Activated CD4-positive, alpha-beta T cell treated with anti-CD3 and anti-CD28 coated beads, Interleukin-2, Interleukin-4, amounts not matched to agents 100 ng/mL and 50 ng/mL, durations not matched to agents 16 hours and 8 hours (primary cell): ENCODE measurements at regions not wholly inside any gene's neighbourhood (a gene's known extent, or its start where the extent isn't known, plus 50 kb on each side); places are given as distances from the start of the nearest gene placed in this dataset.
"Not testable (repeated sequence)": the region's sequence is repeated elsewhere in the genome, so short reads cannot be mapped to it uniquely, and the experiment has no call there.

ENCODE experiments used
- DNase-seq: peaks from one replicate; pipeline ENCODE4 v3.0.0-alpha.2; 2020; ENCODE audit warnings: low spot score

DNA sequence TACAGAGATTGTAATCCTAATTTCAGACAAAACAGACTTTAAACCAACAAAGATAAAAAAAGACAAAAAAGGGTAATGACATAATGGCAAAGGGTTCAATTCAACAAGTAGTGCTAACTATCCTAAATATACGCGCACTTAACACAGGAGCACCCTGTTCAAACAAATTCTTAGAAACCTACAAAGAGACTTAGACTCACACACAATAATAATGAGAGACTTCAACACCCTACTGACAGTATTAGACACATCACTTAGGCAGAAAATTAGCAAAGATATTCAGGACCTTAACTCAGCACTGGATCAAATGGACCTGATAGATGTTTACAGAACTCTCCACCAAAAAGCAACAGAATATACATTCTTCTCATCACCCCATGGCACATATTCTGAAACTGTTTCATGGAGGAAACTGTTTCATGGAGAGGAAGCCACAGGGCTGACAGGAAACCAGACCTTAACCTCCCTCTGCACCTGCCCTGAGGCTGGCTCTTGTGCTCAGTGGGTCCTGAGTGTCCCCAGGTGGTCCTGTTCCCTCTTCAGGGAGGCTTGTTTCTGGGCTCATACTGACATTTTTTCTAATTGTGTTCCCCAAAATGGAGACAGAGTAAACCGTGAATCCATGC, 54.7 kb downstream of the OR4M2 start:
- DNase-seq, result not testable (repeated sequence)

- DNase-seq, result not testable (repeated sequence)
Observed at GRCh38 chr15:22137572-22137971, 57.2 kb downstream of the OR4M2 start.

GRCh38 chr15:22141106-22141505, 60.8 kb downstream of the OR4M2 start:
- not testable (repeated sequence) for DNase-seq

DNA sequence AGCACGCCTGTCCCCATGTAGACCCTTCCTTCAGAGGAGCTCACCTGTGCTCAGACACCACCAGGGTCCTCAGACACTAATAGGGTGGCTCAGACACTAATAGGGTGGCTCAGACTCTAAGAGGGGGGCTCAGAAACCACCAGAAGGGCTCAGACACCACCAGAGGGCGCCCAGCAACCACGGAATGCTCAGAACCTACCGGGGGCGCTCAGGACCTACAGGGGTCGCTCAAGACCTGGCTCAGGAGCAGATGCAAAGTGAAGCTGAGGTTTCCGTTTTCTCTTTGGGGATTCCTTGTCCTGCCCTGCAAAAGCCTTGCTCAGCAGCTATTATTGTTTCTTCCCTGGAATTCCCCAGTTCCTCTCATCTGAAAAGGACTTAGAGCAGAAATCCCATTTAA, 67.8 kb downstream of the OR4M2 start:
- not testable (repeated sequence) for DNase-seq

DNA sequence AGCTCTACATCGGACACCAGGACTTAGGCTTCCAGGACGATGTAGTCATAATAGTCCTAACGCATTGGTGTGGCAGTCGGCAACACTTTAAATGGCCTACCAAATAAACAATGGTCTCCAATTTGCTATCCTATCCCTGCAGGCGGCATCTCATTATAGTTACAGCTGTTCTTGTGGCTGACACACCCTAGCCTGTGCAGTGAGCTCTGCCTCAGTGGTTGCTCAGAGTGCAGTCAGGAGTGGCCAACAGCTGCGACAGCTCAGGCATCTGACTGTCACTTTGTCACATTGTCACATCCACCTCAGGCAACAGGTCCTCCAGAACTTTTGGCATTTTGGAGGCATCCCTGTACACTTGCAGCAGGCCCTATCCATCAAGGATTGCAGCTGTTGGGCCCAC, 77.9 kb downstream of the OR4M2 start:
- not testable (repeated sequence) for DNase-seq

DNA sequence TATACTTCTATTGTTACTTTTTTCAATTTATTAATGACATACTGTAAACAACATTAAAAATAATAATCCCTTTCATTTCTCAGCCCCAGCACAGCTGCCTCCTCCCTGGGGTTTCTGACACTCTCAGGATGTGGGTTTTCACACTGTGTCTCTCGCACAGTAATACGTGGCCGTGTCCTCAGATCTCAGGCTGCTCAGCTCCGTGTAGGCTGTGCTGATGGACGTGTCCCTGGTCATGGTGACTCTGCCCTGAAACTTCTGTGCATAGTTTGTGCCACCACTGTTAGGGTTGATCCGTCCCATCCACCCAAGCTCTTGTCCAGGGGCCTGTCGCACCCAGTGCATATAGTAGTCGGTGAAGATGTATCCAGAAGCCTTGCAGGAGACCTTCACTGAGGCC, 80.0 kb downstream of the OR4M2 start:
- not testable (repeated sequence) for DNase-seq

DNA sequence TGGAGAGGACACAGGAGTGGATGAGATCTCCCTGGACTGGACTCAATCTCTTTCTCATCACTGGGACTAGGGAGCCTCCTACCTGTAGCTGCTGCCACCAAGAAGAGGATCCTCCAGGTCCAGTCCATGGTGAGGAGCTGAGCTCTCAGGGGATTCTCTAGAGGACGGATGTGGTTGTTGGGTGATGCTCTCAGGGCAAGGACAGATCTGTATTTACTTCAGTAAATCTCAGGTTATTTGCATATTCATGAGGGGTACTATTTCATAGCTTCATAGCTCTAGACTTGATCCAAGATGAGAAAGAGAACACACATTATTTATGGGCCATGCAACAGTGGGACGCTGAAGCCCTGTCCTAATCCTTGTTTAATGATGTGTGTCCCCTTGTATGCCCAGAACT, 80.4 kb downstream of the OR4M2 start:
- not testable (repeated sequence) for DNase-seq

GRCh38 chr15:22161398-22161797, 81.1 kb downstream of the OR4M2 start:
- not testable (repeated sequence) for DNase-seq

DNA sequence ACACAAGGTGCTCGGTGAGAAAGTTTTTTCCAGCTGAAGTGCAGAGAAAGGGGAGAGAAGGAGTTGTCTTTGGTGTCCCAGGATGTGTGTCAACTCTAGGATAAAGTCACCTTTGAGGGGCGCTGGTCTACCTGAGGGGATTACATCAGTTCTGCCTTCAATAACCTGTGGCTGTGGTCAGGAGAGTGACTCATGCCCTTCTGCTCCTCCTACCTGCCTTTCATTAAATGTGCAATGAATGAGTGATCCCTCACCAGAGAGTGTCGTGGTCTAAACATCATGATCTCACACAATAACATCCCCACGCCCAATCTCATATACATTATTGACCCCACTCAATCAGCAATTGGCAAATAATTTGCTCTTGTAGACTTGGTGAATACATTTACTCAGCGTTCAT, 83.4 kb downstream of the OR4M2 start:
- not testable (repeated sequence) for DNase-seq

DNA sequence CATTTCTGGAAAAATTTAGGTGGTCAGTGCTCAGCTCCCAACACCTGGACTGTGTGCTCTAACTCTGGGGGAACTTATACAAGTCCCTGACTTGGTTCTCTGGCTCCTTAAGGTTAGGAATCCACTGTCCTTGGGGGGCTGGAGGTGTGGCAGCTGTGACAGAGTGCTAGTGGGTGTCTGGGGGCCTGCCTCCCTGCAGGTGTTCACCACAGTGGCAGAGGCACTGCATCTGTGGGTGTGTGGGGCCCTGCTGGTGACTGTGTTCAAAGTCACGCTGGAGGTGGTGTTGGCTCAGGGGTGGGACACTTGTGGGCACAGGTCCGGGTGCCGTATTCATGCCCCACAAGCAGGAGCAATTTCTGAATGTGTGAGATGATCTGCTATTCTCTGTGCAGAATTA, 87.2 kb downstream of the OR4M2 start:
- not testable (repeated sequence) for DNase-seq

DNA sequence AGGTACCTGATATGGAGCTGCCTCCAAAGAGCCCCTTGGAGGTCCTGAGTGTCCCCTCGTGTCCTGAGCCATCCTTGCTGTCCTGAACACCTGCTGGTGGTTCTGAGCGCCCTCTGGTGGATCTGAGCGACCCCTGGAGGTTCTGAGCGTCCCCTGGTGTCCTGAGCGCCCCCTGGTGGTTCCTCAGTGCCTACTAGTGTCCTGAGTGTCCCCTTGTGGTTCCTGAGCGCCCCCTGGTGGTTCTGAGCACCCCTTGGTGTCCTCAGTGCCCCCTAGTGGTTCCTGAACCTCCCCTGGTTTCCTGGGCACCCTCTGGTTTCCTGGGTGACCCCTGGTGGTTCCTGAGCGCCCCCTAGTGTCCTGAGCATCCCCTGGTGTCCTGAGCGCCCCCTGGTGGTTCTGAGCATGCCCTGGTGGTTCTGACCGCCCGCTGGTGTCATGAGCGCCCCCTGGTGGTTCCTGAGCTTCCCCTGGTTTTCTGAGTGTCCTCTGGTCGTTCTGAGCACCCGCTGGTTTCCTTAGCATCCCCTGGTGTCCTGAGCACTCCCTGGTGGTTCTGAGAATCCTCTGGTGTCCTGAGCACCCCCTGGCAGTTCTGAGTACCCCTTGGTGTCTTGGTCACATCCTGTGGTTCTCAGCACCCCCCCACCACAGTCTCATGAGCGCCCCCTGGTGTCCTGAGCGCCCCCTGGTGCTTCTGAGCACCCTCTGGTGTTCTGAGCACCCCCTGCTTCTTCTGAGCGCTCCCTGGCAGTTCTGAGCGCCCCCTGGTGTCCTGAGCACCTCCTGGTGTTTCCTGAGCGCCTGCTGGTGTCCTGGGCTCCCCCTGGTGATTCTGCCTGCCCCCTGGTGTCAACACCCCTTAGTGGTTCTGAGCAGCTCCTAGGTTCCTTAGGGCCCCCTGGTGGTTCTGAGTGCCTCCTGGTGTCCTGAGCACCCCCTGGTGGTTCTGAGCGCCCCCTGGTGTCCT, 93.0 kb downstream of the OR4M2 start:
- not testable (repeated sequence) for DNase-seq

DNA sequence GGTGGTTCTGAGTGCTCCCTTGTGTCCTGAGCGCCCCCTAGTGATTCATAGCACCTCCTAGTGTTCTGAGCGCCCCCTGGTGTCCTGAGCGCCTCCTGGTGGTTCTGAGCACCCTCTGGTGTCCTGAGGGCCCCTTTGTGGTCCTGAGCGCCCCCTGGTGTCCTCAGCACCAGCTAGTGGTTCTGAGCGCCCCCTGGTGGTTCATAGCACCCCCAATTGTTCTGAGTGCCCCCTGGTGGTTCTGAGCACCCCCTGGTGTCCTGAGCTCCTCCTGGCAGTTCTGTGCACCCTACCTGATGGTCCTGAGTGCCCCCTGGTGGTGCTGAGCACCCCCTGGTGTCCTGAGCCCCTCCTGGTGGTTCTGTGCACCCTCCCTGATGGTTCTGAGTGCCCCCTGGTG, 93.8 kb downstream of the OR4M2 start:
- DNase-seq, result not testable (repeated sequence)

- not testable (repeated sequence) for DNase-seq
Observed at GRCh38 chr15:22177965-22178364, 97.6 kb downstream of the OR4M2 start.

GRCh38 chr15:22178438-22178837, 98.1 kb downstream of the OR4M2 start:
- DNase-seq, result not testable (repeated sequence)

DNA sequence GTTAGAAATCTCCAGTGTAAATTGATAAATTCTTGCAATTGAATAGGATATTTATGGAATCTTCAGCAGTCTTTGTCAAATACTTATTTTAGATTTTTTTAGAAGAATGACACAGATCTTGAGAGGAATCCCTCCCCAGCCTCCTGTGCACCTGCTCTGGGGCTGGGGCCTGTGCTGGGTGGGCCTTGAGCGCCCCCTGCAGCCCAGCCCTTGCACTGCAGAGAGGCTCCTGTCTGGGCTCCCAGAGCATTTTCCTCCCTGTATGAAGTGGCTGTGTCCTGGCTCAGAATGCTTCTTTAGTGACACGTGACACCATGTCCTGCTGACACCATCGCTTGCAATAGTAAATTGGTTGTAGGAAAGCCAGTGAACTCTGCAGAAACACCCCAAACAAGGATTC, 98.7 kb downstream of the OR4M2 start:
- not testable (repeated sequence) for DNase-seq

DNA sequence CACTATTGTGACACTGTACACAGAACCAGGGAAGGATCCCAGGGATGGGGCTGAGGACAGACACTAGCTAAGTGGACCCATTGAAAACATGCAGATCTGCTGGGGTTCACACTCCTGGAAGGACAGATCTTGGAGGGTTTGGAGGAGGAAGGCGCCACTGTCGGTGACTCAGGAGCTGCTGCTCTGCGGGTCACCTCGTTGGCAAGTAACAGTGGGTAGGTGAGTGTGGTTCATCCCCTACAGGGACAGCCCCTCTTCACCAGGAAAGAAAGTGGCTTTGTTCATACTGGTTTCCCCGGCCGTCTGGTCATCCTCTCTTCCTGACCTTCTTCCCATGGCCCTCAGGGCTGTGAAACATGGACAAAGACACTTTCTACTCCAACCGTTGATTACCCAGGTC, 100.3 kb downstream of the OR4M2 start:
- not testable (repeated sequence) for DNase-seq

DNA sequence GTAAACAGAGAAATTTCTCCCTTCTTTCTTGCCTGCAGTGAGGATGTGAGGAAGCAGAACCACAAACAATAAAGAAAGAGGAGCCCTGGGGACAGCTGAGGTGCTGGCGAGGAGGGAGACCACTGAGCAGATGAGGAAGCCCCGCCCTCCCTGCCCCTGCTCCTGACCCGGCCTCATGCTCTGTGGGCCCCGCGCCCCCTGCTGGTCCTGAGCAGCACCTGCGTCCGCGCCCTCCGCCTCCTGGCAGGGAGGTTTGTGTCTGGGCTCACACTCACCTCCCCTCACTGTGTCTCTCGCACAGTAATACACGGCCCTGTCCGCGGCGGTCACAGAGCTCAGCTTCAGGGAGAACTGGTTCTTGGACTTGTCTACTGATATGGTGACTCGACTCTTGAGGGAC, 104.4 kb downstream of the OR4M2 start:
- not testable (repeated sequence) for DNase-seq

- not testable (repeated sequence) for DNase-seq
Observed at GRCh38 chr15:22186846-22187532, 106.7 kb downstream of the OR4M2 start.

GRCh38 chr15:22191818-22192217, 111.5 kb downstream of the OR4M2 start:
- DNase-seq, result not testable (repeated sequence)

- DNase-seq, result not testable (repeated sequence)
Observed at GRCh38 chr15:22194739-22195617, 114.7 kb downstream of the OR4M2 start.

DNA sequence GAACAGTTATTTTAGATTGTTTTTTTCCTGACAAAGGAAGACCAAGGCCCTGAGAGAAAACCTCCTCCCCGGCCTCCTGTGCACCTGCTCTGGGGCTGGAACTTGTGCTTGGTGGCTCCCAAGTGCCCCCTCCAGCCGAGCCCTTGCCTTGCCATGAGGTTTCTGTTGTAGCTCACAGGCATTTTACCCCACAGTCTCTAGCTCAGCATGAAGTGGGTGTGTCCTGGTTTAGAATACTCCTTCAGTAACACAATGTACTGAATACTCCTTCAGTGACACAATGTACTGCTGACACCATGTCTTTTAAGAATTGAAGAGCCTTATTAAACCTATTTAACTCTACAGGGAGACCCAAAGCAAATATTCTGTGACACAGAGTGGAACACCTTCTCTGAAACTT, 116.1 kb downstream of the OR4M2 start:
- not testable (repeated sequence) for DNase-seq
